ENCODE measurements at regions not wholly inside any gene's neighbourhood (a gene's known extent, or its start where the extent isn't known, plus 50 kb on each side); places are given as distances from the start of the nearest gene placed in this dataset.

DNA sequence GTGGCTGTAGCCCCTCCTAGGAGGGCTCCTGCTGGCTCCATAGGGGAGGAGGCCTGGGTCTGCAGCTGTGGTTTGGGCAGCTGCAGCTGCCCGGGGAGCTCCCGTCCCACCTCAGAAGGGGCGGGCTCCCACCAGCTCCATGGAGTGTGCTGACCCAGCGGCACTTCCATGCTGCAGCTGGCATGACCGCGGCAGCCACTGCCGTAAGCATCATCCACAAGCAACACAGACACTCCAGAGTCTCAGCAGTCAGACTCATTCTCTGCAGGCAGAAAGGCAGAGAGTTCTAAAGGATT, 660.1 kb upstream of the RAB6C start:
- TF ChIP-seq, protein P1, sequence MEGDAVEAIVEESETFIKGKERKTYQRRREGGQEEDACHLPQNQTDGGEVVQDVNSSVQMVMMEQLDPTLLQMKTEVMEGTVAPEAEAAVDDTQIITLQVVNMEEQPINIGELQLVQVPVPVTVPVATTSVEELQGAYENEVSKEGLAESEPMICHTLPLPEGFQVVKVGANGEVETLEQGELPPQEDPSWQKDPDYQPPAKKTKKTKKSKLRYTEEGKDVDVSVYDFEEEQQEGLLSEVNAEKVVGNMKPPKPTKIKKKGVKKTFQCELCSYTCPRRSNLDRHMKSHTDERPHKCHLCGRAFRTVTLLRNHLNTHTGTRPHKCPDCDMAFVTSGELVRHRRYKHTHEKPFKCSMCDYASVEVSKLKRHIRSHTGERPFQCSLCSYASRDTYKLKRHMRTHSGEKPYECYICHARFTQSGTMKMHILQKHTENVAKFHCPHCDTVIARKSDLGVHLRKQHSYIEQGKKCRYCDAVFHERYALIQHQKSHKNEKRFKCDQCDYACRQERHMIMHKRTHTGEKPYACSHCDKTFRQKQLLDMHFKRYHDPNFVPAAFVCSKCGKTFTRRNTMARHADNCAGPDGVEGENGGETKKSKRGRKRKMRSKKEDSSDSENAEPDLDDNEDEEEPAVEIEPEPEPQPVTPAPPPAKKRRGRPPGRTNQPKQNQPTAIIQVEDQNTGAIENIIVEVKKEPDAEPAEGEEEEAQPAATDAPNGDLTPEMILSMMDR (IDR thresholded peaks at IDR 0.05; ENCODE audit: insufficient read depth, low read length, poor library complexity, severe bottlenecking), result no peak
- no peak for TF ChIP-seq EZH2phosphoT487 (conservative IDR thresholded peaks at IDR 0.05; ENCODE audit: low read length)
